Natural killer cell (primary cell): ENCODE measurements at regions not wholly inside any gene's neighbourhood (a gene's known extent, or its start where the extent isn't known, plus 50 kb on each side); places are given as distances from the start of the nearest gene placed in this dataset.

Source experiments
- ATAC-seq, 3 donors: fragments of 150-1000 bp in 2 of 3; fragments of 200-7000 bp in 1 of 3; cut with Tn5 transposase; 1 replicate in 1 of 3; 2 replicates in 2 of 3; pipeline ENCODE4 v1.10.0; 2021; ENCODE audit warnings: mild to moderate bottlenecking in 2 of 3, moderate library complexity in 2 of 3
- DNase-seq, 2 donors: peaks; one replicate each; pipeline versions ENCODE4 v3.0.0 to v3.0.0-alpha.2; 2013 to 2021; ENCODE audit warnings: mixed read lengths in 1 of 2
- H3K27ac ChIP-seq: one replicate; pipeline ENCODE4 v1.5.1; 2013; ENCODE audit warnings: mild to moderate bottlenecking, low read length
- H3K27me3 ChIP-seq: one replicate; pipeline ENCODE4 v1.6.1; 2013; ENCODE audit warnings: low read length; ENCODE audit not compliant: control insufficient read depth, insufficient read depth
- H3K36me3 ChIP-seq: one replicate; pipeline ENCODE4 v1.6.1; 2013; ENCODE audit warnings: low read length; ENCODE audit not compliant: control insufficient read depth, insufficient read depth
- H3K4me1 ChIP-seq: one replicate; pipeline ENCODE4 v1.6.1; 2013; ENCODE audit warnings: low read length; ENCODE audit not compliant: control insufficient read depth, insufficient read depth
- H3K4me3 ChIP-seq: one replicate; pipeline ENCODE4 v1.5.1; 2013; ENCODE audit warnings: low read length
- H3K9me3 ChIP-seq: one replicate; pipeline ENCODE4 v1.6.1; 2013; ENCODE audit warnings: low read length; ENCODE audit not compliant: control insufficient read depth, insufficient read depth
- H3K27ac Mint-ChIP-seq, 2 donors: one replicate each; pipeline ENCODE4 v1.8.0; 2022; ENCODE audit warnings: mild to moderate bottlenecking in 2 of 2, mixed read lengths in 2 of 2, moderate library complexity in 1 of 2
- H3K27me3 Mint-ChIP-seq, 2 donors: one replicate each; pipeline ENCODE4 v1.8.0; 2022; ENCODE audit warnings: low read depth in 2 of 2, mixed read lengths in 2 of 2
- H3K36me3 Mint-ChIP-seq: one replicate; pipeline ENCODE4 v1.8.0; 2022; ENCODE audit warnings: mixed read lengths
- H3K4me1 Mint-ChIP-seq, 2 donors: one replicate each; pipeline ENCODE4 v1.8.0; 2022; ENCODE audit warnings: mixed read lengths in 2 of 2
- H3K4me3 Mint-ChIP-seq: one replicate; pipeline ENCODE4 v1.8.0; 2022; ENCODE audit warnings: mild to moderate bottlenecking, moderate library complexity, mixed read lengths
- H3K9me3 Mint-ChIP-seq, 2 donors: one replicate each; pipeline ENCODE4 v1.8.0; 2022; ENCODE audit warnings: mixed read lengths in 2 of 2
- CTCF ChIP-seq: fragments of 200-600 bp; IDR thresholded peaks from one replicate; pipeline ENCODE4 v1.8.0; 2022; ENCODE audit warnings: antibody characterized with exemption
- WGBS: methylation state at CpG from one replicate; pipeline ENCODE4 v1.1.7; 2013; ENCODE audit warnings: missing lambda C conversion rate; ENCODE audit not compliant: insufficient coverage; 5-methylcytosine and 5-hydroxymethylcytosine counted together
- intact Hi-C: fragments of 100-400 bp; cut with micrococcal nuclease; formaldehyde crosslinking; loops from one replicate; pipeline ENCODE4 v1.14.2; 2022

- WGBS = 88% methylated on average over 1 of the region's 3 CpGs
- no peak for ATAC-seq
- Mint-ChIP-seq H3K27me3 (peaks cover 13 to 15% of the 10 kb centered on the region in 2 donors), H3K36me3 (no peaks in the 10 kb centered on the region), H3K27ac (no peak overlapping the region), H3K9me3 (no peaks in the 10 kb centered on the region), H3K4me3 (no peak overlapping the region), H3K4me1 (no peaks in the 10 kb centered on the region)
- H3K27ac ChIP-seq = no peak overlapping the region
- H3K4me3 ChIP-seq = no peak overlapping the region
- H3K9me3 ChIP-seq = no peaks in the 10 kb centered on the region
- H3K4me1 ChIP-seq = no peaks in the 10 kb centered on the region
- no peak for TF ChIP-seq CTCF
- DNase-seq = no peak
- H3K27me3 ChIP-seq = peaks cover 3% of the 10 kb centered on the region
- intact Hi-C loops = no loop called here
- H3K36me3 ChIP-seq = no peaks in the 10 kb centered on the region
These were observed 118.0 kb downstream of the SINHCAF start for GRCh38 chr12:31207799-31208465.

- no peaks in the 10 kb centered on the region for H3K4me1 ChIP-seq
- H3K4me3 Mint-ChIP-seq = no peak overlapping the region
- H3K4me1 Mint-ChIP-seq = no peaks in the 10 kb centered on the region
- H3K4me3 ChIP-seq = no peak overlapping the region
- ATAC-seq (no peak), DNase-seq (no peak)
- H3K27ac Mint-ChIP-seq = no peak overlapping the region
- peaks cover 0 to 11% of the 10 kb centered on the region in 2 donors for H3K27me3 Mint-ChIP-seq
- WGBS = 100% methylated on average over 3 of the region's 3 CpGs
- no peak for TF ChIP-seq CTCF
- H3K27me3 ChIP-seq = no peaks in the 10 kb centered on the region
- H3K27ac ChIP-seq = no peak overlapping the region
- H3K36me3 Mint-ChIP-seq = no peaks in the 10 kb centered on the region
- H3K9me3 ChIP-seq = no peaks in the 10 kb centered on the region
- H3K36me3 ChIP-seq = no peaks in the 10 kb centered on the region
- no peaks in the 10 kb centered on the region for H3K9me3 Mint-ChIP-seq
- intact Hi-C loops = no loop called here
These were observed 115.8 kb downstream of the SINHCAF start for GRCh38 chr12:31210104-31210503.

GRCh38 chr12:31210541-31210940, 115.4 kb downstream of the SINHCAF start:
- Histone ChIP-seq H3K27ac (no peak overlapping the region), H3K4me1 (no peaks in the 10 kb centered on the region), H3K36me3 (no peaks in the 10 kb centered on the region), H3K9me3 (no peaks in the 10 kb centered on the region), H3K27me3 (no peaks in the 10 kb centered on the region), H3K4me3 (no peak overlapping the region)
- 94% methylated on average over 1 of the region's 1 CpG for WGBS
- intact Hi-C loops = no loop called here
- Mint-ChIP-seq H3K4me3 (no peak overlapping the region), H3K9me3 (no peaks in the 10 kb centered on the region), H3K4me1 (no peaks in the 10 kb centered on the region), H3K36me3 (no peaks in the 10 kb centered on the region), H3K27me3 (peaks cover 0 to 11% of the 10 kb centered on the region in 2 donors), H3K27ac (no peak overlapping the region)
- DNase-seq = no peak
- no peak for ATAC-seq
- no peak for TF ChIP-seq CTCF
